HL-60 (cell line): ENCODE measurements at regions not wholly inside any gene's neighbourhood (a gene's known extent, or its start where the extent isn't known, plus 50 kb on each side); places are given as distances from the start of the nearest gene placed in this dataset.

ENCODE experiments used
- POLR2AphosphoS5 ChIP-seq: IDR thresholded peaks from 2 replicates; pipeline ENCODE4 v1.6.1; 2012; ENCODE audit warnings: low read depth
- REST ChIP-seq: IDR thresholded peaks from 2 replicates; pipeline ENCODE4 v1.6.1; 2012; ENCODE audit warnings: low read depth; ENCODE audit not compliant: insufficient replicate concordance
- SPI1 ChIP-seq: IDR thresholded peaks from 2 replicates; pipeline ENCODE4 v1.6.1; 2012; ENCODE audit warnings: low read depth, mild to moderate bottlenecking, borderline replicate concordance
- TF ChIP-seq, protein P1 (sequence below): IDR thresholded peaks from one replicate; pipeline ENCODE4 v1.5.1; 2011; ENCODE audit warnings: low read length, control low read depth, inconsistent platforms; ENCODE audit not compliant: insufficient read depth

- TF ChIP-seq, protein P1, sequence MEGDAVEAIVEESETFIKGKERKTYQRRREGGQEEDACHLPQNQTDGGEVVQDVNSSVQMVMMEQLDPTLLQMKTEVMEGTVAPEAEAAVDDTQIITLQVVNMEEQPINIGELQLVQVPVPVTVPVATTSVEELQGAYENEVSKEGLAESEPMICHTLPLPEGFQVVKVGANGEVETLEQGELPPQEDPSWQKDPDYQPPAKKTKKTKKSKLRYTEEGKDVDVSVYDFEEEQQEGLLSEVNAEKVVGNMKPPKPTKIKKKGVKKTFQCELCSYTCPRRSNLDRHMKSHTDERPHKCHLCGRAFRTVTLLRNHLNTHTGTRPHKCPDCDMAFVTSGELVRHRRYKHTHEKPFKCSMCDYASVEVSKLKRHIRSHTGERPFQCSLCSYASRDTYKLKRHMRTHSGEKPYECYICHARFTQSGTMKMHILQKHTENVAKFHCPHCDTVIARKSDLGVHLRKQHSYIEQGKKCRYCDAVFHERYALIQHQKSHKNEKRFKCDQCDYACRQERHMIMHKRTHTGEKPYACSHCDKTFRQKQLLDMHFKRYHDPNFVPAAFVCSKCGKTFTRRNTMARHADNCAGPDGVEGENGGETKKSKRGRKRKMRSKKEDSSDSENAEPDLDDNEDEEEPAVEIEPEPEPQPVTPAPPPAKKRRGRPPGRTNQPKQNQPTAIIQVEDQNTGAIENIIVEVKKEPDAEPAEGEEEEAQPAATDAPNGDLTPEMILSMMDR = no peak
- TF ChIP-seq REST (no peak), SPI1 (no peak), POLR2AphosphoS5 (no peak)
Measured at GRCh38 chr16:80403894-80404293, 136.9 kb upstream of the DYNLRB2 start.
